ENCODE measurements at regions not wholly inside any gene's neighbourhood (a gene's known extent, or its start where the extent isn't known, plus 50 kb on each side); places are given as distances from the start of the nearest gene placed in this dataset.
"Not testable (repeated sequence)": the region's sequence is repeated elsewhere in the genome, so short reads cannot be mapped to it uniquely, and the experiment has no call there.

- no peak for DNase-seq
These were observed 72.9 kb upstream of the PODXL start for GRCh38 chr7:131629217-131629882.

GRCh38 chr7:131628634-131629033 is 72.2 kb upstream of the PODXL start:
- DNase-seq, result no peak

- no peak for DNase-seq
These were observed 71.3 kb upstream of the PODXL start for GRCh38 chr7:131627735-131628190.

GRCh38 chr7:131626643-131627042 is 70.2 kb upstream of the PODXL start:
- no peak for DNase-seq

- DNase-seq, result no peak
These were observed 69.5 kb upstream of the PODXL start for GRCh38 chr7:131625817-131626372.

- DNase-seq, result not testable (repeated sequence)
These were observed 68.9 kb upstream of the PODXL start for GRCh38 chr7:131625345-131625744.

GRCh38 chr7:131624536-131624935 is 68.1 kb upstream of the PODXL start:
- DNase-seq, result no peak

GRCh38 chr7:131623154-131623553 is 66.7 kb upstream of the PODXL start:
- DNase-seq, result no peak

GRCh38 chr7:131621652-131622051 is 65.2 kb upstream of the PODXL start:
- DNase-seq, result no peak

GRCh38 chr7:131620673-131621609 is 64.5 kb upstream of the PODXL start:
- DNase-seq, result no peak

GRCh38 chr7:131619336-131620305 is 63.2 kb upstream of the PODXL start:
- DNase-seq, result no peak

- no peak for DNase-seq
These were observed 62.0 kb upstream of the PODXL start for GRCh38 chr7:131618391-131618790.

GRCh38 chr7:131616487-131617200 is 60.2 kb upstream of the PODXL start:
- DNase-seq, result no peak

- no peak for DNase-seq
These were observed 57.5 kb upstream of the PODXL start for GRCh38 chr7:131613909-131614308.

GRCh38 chr7:131610007-131610406 is 53.6 kb upstream of the PODXL start:
- DNase-seq, result no peak

- no peak for DNase-seq
These were observed 51.7 kb upstream of the PODXL start for GRCh38 chr7:131608116-131608500.

GRCh38 chr7:131607291-131608115 is 51.1 kb upstream of the PODXL start:
- DNase-seq, result no peak

- no peak for DNase-seq
These were observed 50.2 kb upstream of the PODXL start for GRCh38 chr7:131606346-131607290.
